Tibial nerve (tissue), 4 donors: ENCODE measurements at regions not wholly inside any gene's neighbourhood (a gene's known extent, or its start where the extent isn't known, plus 50 kb on each side); places are given as distances from the start of the nearest gene placed in this dataset.

Experiments used
- CTCF ChIP-seq, 5 experiments: fragments of 200-600 bp in 3 of 5; fragments of 450-650 bp in 2 of 5; sonication (generic) in 3 of 5; IDR thresholded peaks; one replicate each; pipeline ENCODE4 v1.5.1; 2016 to 2019; ENCODE audit warnings: antibody characterized with exemption in 5 of 5, mild to moderate bottlenecking in 3 of 5, moderate library complexity in 2 of 5
- EP300 ChIP-seq, 2 donors: sonication (generic); formaldehyde crosslinking; IDR thresholded peaks; one replicate each; pipeline ENCODE4 v1.6.1; 2017; ENCODE audit warnings: antibody characterized with exemption in 2 of 2, mild to moderate bottlenecking in 1 of 2

GRCh38 chr9:2260417-2261306 is 245.5 kb downstream of the SMARCA2 start:
- no peak for TF ChIP-seq CTCF (IDR thresholded peaks at IDR 0.05)
- no peak for TF ChIP-seq EP300 (IDR thresholded peaks at IDR 0.05)
